HepG2 (cell line): ENCODE measurements at regions not wholly inside any gene's neighbourhood (a gene's known extent, or its start where the extent isn't known, plus 50 kb on each side); places are given as distances from the start of the nearest gene placed in this dataset.
A peak's percentile ranks its signal among the peaks of the same experiment; 100 is the strongest.

ENCODE experiments used
- ATAC-seq: fragments of 200-7000 bp; cut with Tn5 transposase; 3 replicates; pipeline ENCODE4 v1.9.1; 2020; ENCODE audit warnings: mild to moderate bottlenecking, moderate library complexity
- BruUV-seq: library from RNA; stranded (reverse); fragments of 400-500 nt; replicated peaks from 2 replicates; lab custom pipeline; 2021; lab: Mats Ljungman, UMichigan
- CTCF ChIA-PET: fragments of 300-600 bp; formaldehyde crosslinking; extraction: SDS; loops from one replicate; lab custom pipeline; 2021; ENCODE audit warnings: low total read pairs, inconsistent platforms, low intra/inter-chr PET ratio; lab: Yijun Ruan, JAX
- POLR2A ChIA-PET: fragments of 350-600 bp; sonication (Branson Sonifier 250); formaldehyde crosslinking; loops from one replicate; lab custom pipeline; 2020; ENCODE audit warnings: antibody characterized with exemption, inconsistent platforms; lab: Yijun Ruan, JAX
- DNase-seq: peaks from one replicate; pipeline ENCODE4 v3.0.0-alpha.2; 2015; ENCODE audit warnings: low spot score
- FAIRE-seq: peaks from 3 replicates; lab custom pipeline; 2011; peaks lifted over from hg19 to GRCh38; lab: Jason Lieb, UNC
- H2AFZ ChIP-seq: one replicate; pipeline ENCODE4 v1.6.1; 2011; ENCODE audit warnings: low read length, inconsistent platforms
- H3K27ac ChIP-seq: fragments of 300-600 bp; 3 replicates; pipeline ENCODE4 v1.8.0; 2011; ENCODE audit warnings: mixed run types, mild to moderate bottlenecking, mixed read lengths, low read length, inconsistent platforms; ENCODE audit not compliant: insufficient read depth; ENCODE audit errors: extremely low read length
- H3K27me3 ChIP-seq, 2 experiments: fragments of 200-600 bp in 1 of 2; 2 replicates in 1 of 2; 3 replicates in 1 of 2; pipeline versions ENCODE4 v1.6.0 to v1.8.0; 2011; ENCODE audit warnings: low read length in 2 of 2, mild to moderate bottlenecking in 2 of 2, moderate library complexity in 2 of 2, inconsistent platforms in 1 of 2; ENCODE audit not compliant: insufficient read depth in 2 of 2, control insufficient read depth in 1 of 2
- H3K36me3 ChIP-seq, 2 experiments: fragments of 200-600 bp in 1 of 2; replicated peaks in 1 of 2; 2 replicates in 1 of 2; 3 replicates in 1 of 2; pipeline versions ENCODE4 v1.5.1 to v1.8.0; 2011; ENCODE audit warnings: low read length in 2 of 2, inconsistent platforms in 1 of 2; ENCODE audit not compliant: insufficient read depth in 2 of 2, control insufficient read depth in 1 of 2
- H3K4me1 ChIP-seq: 2 replicates; pipeline ENCODE4 v1.5.1; 2012; ENCODE audit warnings: low read length, inconsistent platforms; ENCODE audit not compliant: insufficient read depth
- H3K4me2 ChIP-seq: 2 replicates; pipeline ENCODE4 v1.6.0; 2011; ENCODE audit warnings: low read depth, low read length, inconsistent platforms
- H3K4me3 ChIP-seq, 3 experiments: fragments of 200-600 bp in 1 of 3; sonication (generic), shearing (Covaris generic) in 1 of 3; replicated peaks in 1 of 3; 2 replicates each; pipeline ENCODE4 v1.5.1; 2011 to 2016; ENCODE audit warnings: low read length in 3 of 3, inconsistent platforms in 2 of 3, low read depth in 2 of 3, mild to moderate bottlenecking in 2 of 3, control low read depth in 1 of 3, mixed read lengths in 1 of 3; ENCODE audit not compliant: insufficient read depth in 1 of 3
- H3K79me2 ChIP-seq: one replicate; pipeline ENCODE4 v1.6.1; 2011; ENCODE audit warnings: low read length, inconsistent platforms; ENCODE audit not compliant: insufficient read depth
- H3K9ac ChIP-seq: 2 replicates; pipeline ENCODE4 v1.6.0; 2011; ENCODE audit warnings: mild to moderate bottlenecking, low read depth, low read length, inconsistent platforms; ENCODE audit not compliant: insufficient read depth
- H3K9me3 ChIP-seq: 2 replicates; pipeline ENCODE4 v1.5.1; 2012; ENCODE audit warnings: mild to moderate bottlenecking, low read length
- H4K20me1 ChIP-seq: 2 replicates; pipeline ENCODE4 v1.6.0; 2011; ENCODE audit warnings: inconsistent platforms, mild to moderate bottlenecking, low read length, moderate library complexity; ENCODE audit not compliant: insufficient read depth
- BRD4 ChIP-seq: sonication (generic); formaldehyde crosslinking; IDR thresholded peaks from 2 replicates; pipeline ENCODE4 v1.4.0; 2020; ENCODE audit warnings: missing genetic modification reagents
- EP300 ChIP-seq, 3 experiments: sonication (generic) in 1 of 3; formaldehyde crosslinking in 1 of 3; IDR thresholded peaks; 2 replicates each; pipeline versions ENCODE4 v1.5.1 to v1.6.1; 2011 to 2020; ENCODE audit warnings: low read depth in 2 of 3, low read length in 2 of 3, borderline replicate concordance in 1 of 3, improper control_type of control experiment in 1 of 3, mild to moderate bottlenecking in 1 of 3, missing genetic modification reagents in 1 of 3, moderate library complexity in 1 of 3
- HOXA9 ChIP-seq: sonication (generic); formaldehyde crosslinking; IDR thresholded peaks from 2 replicates; pipeline ENCODE4 v1.8.1; 2022; ENCODE audit warnings: missing genetic modification reagents, mild to moderate bottlenecking, moderate library complexity, borderline replicate concordance
- JUNB ChIP-seq: sonication (generic); formaldehyde crosslinking; IDR thresholded peaks from 2 replicates; pipeline ENCODE4 v1.8.0; 2022; ENCODE audit warnings: missing genetic modification reagents, mild to moderate bottlenecking, borderline replicate concordance
- RFX5 ChIP-seq: IDR thresholded peaks from 2 replicates; pipeline ENCODE4 v1.6.1; 2011; ENCODE audit warnings: low read depth, low read length, improper control_type of control experiment
- STAG1 ChIP-seq: sonication (generic); formaldehyde crosslinking; IDR thresholded peaks from 2 replicates; pipeline ENCODE4 v1.4.0; 2020; ENCODE audit warnings: missing genetic modification reagents
- YEATS2 ChIP-seq: sonication (generic); formaldehyde crosslinking; IDR thresholded peaks from 2 replicates; pipeline ENCODE4 v1.4.0; 2020; ENCODE audit warnings: missing genetic modification reagents, borderline replicate concordance
- ZFP36L2 ChIP-seq: sonication (generic); formaldehyde crosslinking; IDR thresholded peaks from 2 replicates; pipeline ENCODE4 v1.4.0; 2020; ENCODE audit warnings: missing genetic modification reagents
- ZNF382 ChIP-seq: sonication (generic); formaldehyde crosslinking; IDR thresholded peaks from 2 replicates; pipeline ENCODE4 v1.5.0; 2020; ENCODE audit warnings: missing genetic modification reagents, mild to moderate bottlenecking, borderline replicate concordance
- ZNF577 ChIP-seq: sonication (generic); formaldehyde crosslinking; IDR thresholded peaks from 2 replicates; pipeline ENCODE4 v1.4.0; 2020; ENCODE audit warnings: mild to moderate bottlenecking, low read depth, missing genetic modification reagents, borderline replicate concordance
- ZNF839 ChIP-seq: sonication (generic); formaldehyde crosslinking; IDR thresholded peaks from 2 replicates; pipeline ENCODE4 v1.4.0; 2020; ENCODE audit warnings: missing genetic modification reagents, mild to moderate bottlenecking, borderline replicate concordance
- WGBS: methylation state at CpG from one replicate; pipeline ENCODE4 v1.1.6; 2017; ENCODE audit warnings: low lambda C conversion rate; 5-methylcytosine and 5-hydroxymethylcytosine counted together
- in situ Hi-C: cut with HindIII; loops from 2 replicates; pipeline ENCODE4 v1.10.0; 2017; ENCODE audit warnings: low pct_unique_long_range_greater_than_20kb; ENCODE audit not compliant: extremely low pct_ligation_motif_present
- intact Hi-C: fragments of 100-400 bp; cut with micrococcal nuclease; formaldehyde crosslinking; loops from one replicate; pipeline ENCODE4 v1.10.0; 2022; ENCODE audit not compliant: unreplicated experiment

DNA sequence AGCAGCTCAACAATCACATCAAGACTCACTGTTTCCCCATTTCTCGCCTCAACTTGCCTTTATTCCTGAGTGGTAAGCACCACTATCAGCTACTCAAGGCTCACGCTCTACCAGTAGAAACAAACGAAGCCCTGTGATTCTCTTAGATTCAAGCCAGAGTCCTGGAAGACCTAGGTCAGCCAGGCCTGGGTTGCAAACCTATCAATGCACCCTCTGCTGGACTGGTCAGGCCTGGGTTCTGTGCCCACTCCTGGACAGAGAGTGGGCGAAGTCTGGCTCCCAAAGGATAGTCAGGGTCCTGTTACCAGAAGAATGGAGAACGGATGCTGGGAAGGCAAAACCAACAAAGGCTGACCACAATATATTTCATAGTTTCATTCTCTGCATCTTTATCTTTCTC lies 308.4 kb downstream of the SHQ1 start:
- Histone ChIP-seq H3K9me3 (no peaks in the 10 kb centered on the region), H3K4me1 (no peaks in the 10 kb centered on the region), H3K79me2 (no peaks in the 10 kb centered on the region), H3K27me3 (no peaks in the 10 kb centered on the region; a peak in 1 of 5 replicates), H3K4me3 (no peak overlapping the region), H4K20me1 (no peaks in the 10 kb centered on the region), H3K27ac (no peak overlapping the region), H3K4me2 (no peak overlapping the region), H3K36me3 (no peaks in the 10 kb centered on the region), H3K9ac (no peak overlapping the region), H2AFZ (no peak overlapping the region)
- DNase-seq (no peak), FAIRE-seq (no peak), ATAC-seq (peak; percentile 47; the same call in 1 of the 3 replicates)
- 28% methylated on average over 5 of the region's 5 CpGs for WGBS
- peak; percentile 33; the same call in 1 of the 2 replicates for TF ChIP-seq STAG1 (CRISPR knock-in tag)
- no peak for TF ChIP-seq ZNF382 (CRISPR knock-in tag)
- in situ Hi-C loops (no loop called here), intact Hi-C loops (no loop called here)
- BruUV-seq: no TSS peak
- ChIA-PET CTCF (no interaction called here), POLR2A (no interaction called here)

DNA sequence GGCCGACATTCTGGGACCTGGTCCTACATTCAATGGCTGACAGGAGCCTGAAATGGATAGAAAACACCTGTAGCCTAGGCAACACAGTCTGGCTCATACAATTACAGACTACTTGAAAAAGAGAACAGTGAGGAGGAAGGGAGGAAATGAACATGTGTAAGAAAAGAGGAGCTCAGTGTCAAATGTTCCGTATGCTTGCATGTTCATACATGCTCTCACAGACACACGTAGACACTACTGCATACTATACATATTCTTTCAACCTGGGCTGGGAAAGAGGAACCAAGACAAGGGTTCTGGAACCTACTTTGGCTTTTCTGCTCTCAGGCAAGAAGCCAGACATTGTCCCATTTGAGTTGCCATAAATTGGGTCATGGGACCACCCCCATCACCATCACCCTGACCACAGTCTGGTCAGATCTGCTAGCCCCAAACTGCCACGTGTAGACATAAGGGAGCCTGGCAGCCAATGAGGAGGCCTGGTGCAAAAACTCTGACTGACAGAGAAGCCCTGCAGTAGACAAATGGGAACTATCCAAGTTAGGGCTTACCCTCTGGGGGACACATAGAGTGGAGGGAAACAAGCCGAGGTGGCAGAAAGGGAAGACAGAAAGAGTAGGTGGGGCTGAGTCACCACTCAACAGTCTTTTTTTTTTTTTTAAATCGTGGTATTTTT lies 310.0 kb downstream of the SHQ1 start:
- intact Hi-C loops: no loop called here

More for the DNA sequence above, 310.0 kb downstream of the SHQ1 start:
- POLR2A ChIA-PET: no interaction called here
- Histone ChIP-seq H3K4me1 (no peaks in the 10 kb centered on the region), H3K9me3 (no peaks in the 10 kb centered on the region), H3K9ac (no peak overlapping the region), H3K4me3 (no peak overlapping the region), H4K20me1 (no peaks in the 10 kb centered on the region), H3K4me2 (no peak overlapping the region), H3K27me3 (no peaks in the 10 kb centered on the region; a peak in 1 of 5 replicates), H3K79me2 (no peaks in the 10 kb centered on the region), H3K36me3 (no peaks in the 10 kb centered on the region), H3K27ac (no peak overlapping the region), H2AFZ (no peak overlapping the region)
- in situ Hi-C loops: no loop called here
- BruUV-seq: no TSS peak
- CTCF ChIA-PET: no interaction called here
- FAIRE-seq (no peak), ATAC-seq (no peak), DNase-seq (no peak)
- 51% methylated on average over 6 of the region's 6 CpGs for WGBS
- TF ChIP-seq ZNF577 (CRISPR knock-in tag): no peak
- no peak for TF ChIP-seq HOXA9 (CRISPR knock-in tag)
- no peak for TF ChIP-seq EP300 (IDR thresholded peaks at IDR 0.05; ENCODE audit: low read depth in 2 of 2, low read length in 2 of 2)
- TF ChIP-seq EP300 (CRISPR knock-in tag; IDR thresholded peaks at IDR 0.05; ENCODE audit: borderline replicate concordance): no peak
- TF ChIP-seq RFX5: no peak
- no peak for TF ChIP-seq JUNB (CRISPR knock-in tag)
- no peak for TF ChIP-seq BRD4 (CRISPR knock-in tag)
- TF ChIP-seq ZNF839 (CRISPR knock-in tag): no peak
- no peak for TF ChIP-seq ZFP36L2 (CRISPR knock-in tag)
- TF ChIP-seq YEATS2 (CRISPR knock-in tag): no peak
